Ishikawa (cell line): ENCODE measurements at regions not wholly inside any gene's neighbourhood (a gene's known extent, or its start where the extent isn't known, plus 50 kb on each side); places are given as distances from the start of the nearest gene placed in this dataset.

ENCODE experiments used
- CEBPB ChIP-seq: IDR thresholded peaks from 2 replicates; pipeline ENCODE4 v1.6.1; 2012
- CREB1 ChIP-seq: IDR thresholded peaks from 2 replicates; pipeline ENCODE4 v1.6.1; 2012; ENCODE audit warnings: low read depth
- EGR1 ChIP-seq: IDR thresholded peaks from 2 replicates; pipeline ENCODE4 v1.6.1; 2012
- EP300 ChIP-seq: IDR thresholded peaks from 2 replicates; pipeline ENCODE4 v1.6.1; 2012; ENCODE audit warnings: borderline replicate concordance
- FOXM1 ChIP-seq: IDR thresholded peaks from 2 replicates; pipeline ENCODE4 v1.6.1; 2012; ENCODE audit warnings: low read depth, borderline replicate concordance
- MAX ChIP-seq: IDR thresholded peaks from 2 replicates; pipeline ENCODE4 v1.6.1; 2012
- NFIC ChIP-seq: IDR thresholded peaks from 2 replicates; pipeline ENCODE4 v1.6.1; 2012
- RAD21 ChIP-seq: IDR thresholded peaks from 2 replicates; pipeline ENCODE4 v1.6.1; 2012; ENCODE audit warnings: low read depth
- REST ChIP-seq: IDR thresholded peaks from 2 replicates; pipeline ENCODE4 v1.6.1; 2012; ENCODE audit warnings: low read depth, mild to moderate bottlenecking
- TAF1 ChIP-seq: IDR thresholded peaks from 2 replicates; pipeline ENCODE4 v1.6.1; 2012; ENCODE audit warnings: low read depth, mild to moderate bottlenecking
- TCF12 ChIP-seq: IDR thresholded peaks from 2 replicates; pipeline ENCODE4 v1.6.1; 2012; ENCODE audit warnings: low read depth
- TEAD4 ChIP-seq: IDR thresholded peaks from 2 replicates; pipeline ENCODE4 v1.6.1; 2012
- USF1 ChIP-seq: IDR thresholded peaks from 2 replicates; pipeline ENCODE4 v1.6.1; 2012
- YY1 ChIP-seq: IDR thresholded peaks from 2 replicates; pipeline ENCODE4 v1.6.1; 2012; ENCODE audit warnings: low read depth
- ZBTB7A ChIP-seq: IDR thresholded peaks from 2 replicates; pipeline ENCODE4 v1.6.1; 2012; ENCODE audit warnings: low read depth

- no peak for TF ChIP-seq USF1
- TF ChIP-seq MAX, result no peak
Measured at GRCh38 chr5:116719106-116719505, 144.5 kb upstream of the SEMA6A start.

- TF ChIP-seq RAD21 (no peak), TAF1 (no peak), USF1 (no peak), EP300 (no peak), TCF12 (no peak), YY1 (no peak), FOXM1 (no peak), NFIC (no peak), ZBTB7A (no peak), MAX (no peak), TEAD4 (no peak), CEBPB (no peak), EGR1 (no peak), REST (no peak), CREB1 (no peak)
Measured at GRCh38 chr5:116718317-116718716, 143.7 kb upstream of the SEMA6A start.

- TF ChIP-seq REST (no peak), MAX (no peak), TAF1 (no peak)
Measured at GRCh38 chr5:116709082-116709481, 134.5 kb upstream of the SEMA6A start.

GRCh38 chr5:116703941-116704340 lies 129.3 kb upstream of the SEMA6A start:
- no peak for TF ChIP-seq CREB1
- TF ChIP-seq TEAD4, result no peak

- no peak for TF ChIP-seq EGR1
- no peak for TF ChIP-seq TCF12
- TF ChIP-seq CEBPB, result no peak
- TF ChIP-seq USF1, result no peak
- no peak for TF ChIP-seq ZBTB7A
- no peak for TF ChIP-seq CREB1
- no peak for TF ChIP-seq MAX
- no peak for TF ChIP-seq FOXM1
- TF ChIP-seq TAF1, result no peak
- TF ChIP-seq TEAD4, result no peak
- no peak for TF ChIP-seq YY1
- no peak for TF ChIP-seq RAD21
- no peak for TF ChIP-seq NFIC
- no peak for TF ChIP-seq EP300
- no peak for TF ChIP-seq REST
Measured at GRCh38 chr5:116703328-116703727, 128.7 kb upstream of the SEMA6A start.
